GM23338 (cell line): ENCODE measurements at regions not wholly inside any gene's neighbourhood (a gene's known extent, or its start where the extent isn't known, plus 50 kb on each side); places are given as distances from the start of the nearest gene placed in this dataset.

Source experiments
- ATAC-seq: fragments of 200-7000 bp; cut with Tn5 transposase; 3 replicates; pipeline ENCODE4 v1.9.1; 2020
- DNase-seq: peaks from one replicate; pipeline ENCODE4 v3.0.0-alpha.2; 2015; ENCODE audit warnings: low spot score
- H2AFZ ChIP-seq: fragments of 200-600 bp; sonication (generic); 2 replicates; pipeline ENCODE4 v1.8.0; 2016; ENCODE audit warnings: antibody characterized with exemption, mild to moderate bottlenecking, moderate library complexity
- H3F3A ChIP-seq: fragments of 200-600 bp; sonication (generic); replicated peaks from 2 replicates; pipeline ENCODE4 v1.8.0; 2017; ENCODE audit warnings: antibody characterized with exemption, mixed run types, low read depth
- H3K27ac ChIP-seq: fragments of 200-600 bp; sonication (generic); 2 replicates; pipeline ENCODE4 v1.6.1; 2016; ENCODE audit warnings: low read depth
- H3K27me3 ChIP-seq: fragments of 200-600 bp; sonication (generic); 2 replicates; pipeline ENCODE4 v1.8.0; 2016; ENCODE audit warnings: mild to moderate bottlenecking, mixed run types, moderate library complexity; ENCODE audit not compliant: insufficient read depth
- H3K36me3 ChIP-seq: fragments of 200-600 bp; sonication (generic); 2 replicates; pipeline ENCODE4 v1.8.0; 2016; ENCODE audit warnings: mild to moderate bottlenecking; ENCODE audit not compliant: insufficient read depth
- H3K4me1 ChIP-seq: fragments of 200-600 bp; sonication (generic); 2 replicates; pipeline ENCODE4 v1.8.0; 2016; ENCODE audit warnings: mild to moderate bottlenecking, moderate library complexity; ENCODE audit not compliant: insufficient read depth
- H3K4me2 ChIP-seq: fragments of 200-600 bp; sonication (generic); 2 replicates; pipeline ENCODE4 v1.7.1; 2017; ENCODE audit warnings: mixed run types
- H3K4me3 ChIP-seq: fragments of 200-600 bp; sonication (generic); 2 replicates; pipeline ENCODE4 v1.6.1; 2016; ENCODE audit warnings: mixed run types
- H3K79me2 ChIP-seq: fragments of 200-600 bp; sonication (generic); replicated peaks from 2 replicates; pipeline ENCODE4 v1.8.0; 2017; ENCODE audit warnings: mild to moderate bottlenecking; ENCODE audit not compliant: insufficient read depth
- H3K9me2 ChIP-seq: fragments of 200-600 bp; sonication (generic); 2 replicates; pipeline ENCODE4 v1.8.0; 2017; ENCODE audit not compliant: insufficient read depth
- H4K20me1 ChIP-seq: fragments of 200-600 bp; sonication (generic); replicated peaks from 2 replicates; pipeline ENCODE4 v1.8.0; 2017; ENCODE audit warnings: mild to moderate bottlenecking; ENCODE audit not compliant: insufficient read depth
- H3K27ac Mint-ChIP-seq: 2 replicates; pipeline ENCODE4 v1.8.0; 2020; ENCODE audit warnings: inconsistent platforms, mild to moderate bottlenecking, moderate library complexity, mixed read lengths
- H3K27me3 Mint-ChIP-seq: 3 replicates; pipeline ENCODE4 v1.8.0; 2022; ENCODE audit warnings: low read depth, mild to moderate bottlenecking, moderate library complexity, mixed read lengths, inconsistent platforms; ENCODE audit not compliant: insufficient read depth, poor library complexity
- H3K36me3 Mint-ChIP-seq: 3 replicates; pipeline ENCODE4 v1.8.0; 2021; ENCODE audit warnings: low read depth, mild to moderate bottlenecking, inconsistent platforms, moderate library complexity, mixed read lengths
- H3K4me1 Mint-ChIP-seq: 3 replicates; pipeline ENCODE4 v1.8.0; 2020; ENCODE audit warnings: mild to moderate bottlenecking, inconsistent platforms, mixed read lengths
- H3K4me3 Mint-ChIP-seq: 3 replicates; pipeline ENCODE4 v1.8.0; 2021; ENCODE audit warnings: moderate library complexity, mild to moderate bottlenecking, inconsistent platforms, mixed read lengths
- H3K9me3 Mint-ChIP-seq: 3 replicates; pipeline ENCODE4 v1.8.0; 2020; ENCODE audit warnings: moderate library complexity, mild to moderate bottlenecking, inconsistent platforms, mixed read lengths
- EZH2 ChIP-seq: fragments of 200-600 bp; sonication (generic); IDR thresholded peaks from one replicate; pipeline ENCODE4 v1.8.0; 2017; ENCODE audit warnings: antibody characterized with exemption, mild to moderate bottlenecking, low read depth; ENCODE audit not compliant: unreplicated experiment
- EZH2phosphoT487 ChIP-seq: fragments of 200-600 bp; sonication (generic); IDR thresholded peaks from one replicate; pipeline ENCODE4 v1.8.1; 2018; ENCODE audit warnings: antibody characterized with exemption; ENCODE audit not compliant: unreplicated experiment
- JUNB ChIP-seq: IDR thresholded peaks from one replicate; pipeline ENCODE4 v1.6.1; 2016; ENCODE audit warnings: antibody characterized with exemption; ENCODE audit not compliant: unreplicated experiment
- NANOG ChIP-seq: IDR thresholded peaks from 2 replicates; pipeline ENCODE4 v1.6.1; 2016; ENCODE audit warnings: antibody characterized with exemption, borderline replicate concordance
- POLR2AphosphoS5 ChIP-seq: IDR thresholded peaks from 2 replicates; pipeline ENCODE4 v1.6.1; 2016; ENCODE audit warnings: antibody characterized with exemption, low read depth
- STAT1 ChIP-seq: IDR thresholded peaks from one replicate; pipeline ENCODE4 v1.6.1; 2016; ENCODE audit warnings: antibody characterized with exemption; ENCODE audit not compliant: unreplicated experiment
- ZNF331 ChIP-seq: fragments of 250-450 bp; sonication (Bioruptor Pico); IDR thresholded peaks from 2 replicates; pipeline ENCODE4 v1.5.0; 2020; ENCODE audit warnings: low read depth, mild to moderate bottlenecking, moderate library complexity
- TF ChIP-seq, protein P1 (sequence below), 2 experiments: fragments of 200-600 bp in 1 of 2; sonication (generic) in 1 of 2; conservative IDR thresholded peaks; 2 replicates each; pipeline versions ENCODE4 v1.5.1 to v1.6.1; 2016 to 2017; ENCODE audit warnings: antibody characterized with exemption in 2 of 2, low read depth in 2 of 2, mild to moderate bottlenecking in 2 of 2, moderate library complexity in 1 of 2
- TF ChIP-seq, protein P2 (sequence below): IDR thresholded peaks from 2 replicates; pipeline ENCODE4 v1.6.1; 2016; ENCODE audit warnings: antibody characterized with exemption

DNA sequence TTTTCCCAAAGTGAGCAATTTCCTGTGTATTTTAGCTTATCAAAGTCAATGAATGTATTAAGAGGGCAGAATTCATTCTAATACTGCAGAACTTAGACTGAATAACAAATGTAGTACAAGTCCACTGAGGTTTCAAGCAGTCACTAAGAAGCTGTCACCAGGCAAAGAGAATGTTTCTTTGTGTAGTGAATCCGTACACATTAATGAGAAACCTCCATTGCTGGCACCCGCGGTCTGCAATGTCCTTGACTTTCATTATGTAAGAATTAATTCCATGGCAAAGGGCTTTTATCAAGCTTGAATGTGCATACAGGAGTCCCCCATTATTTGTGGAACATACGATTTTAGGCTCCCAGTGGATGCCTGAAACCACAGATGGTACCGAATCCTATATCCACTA, 719.5 kb upstream of the TMPRSS15 start (continued):
- TF ChIP-seq, protein P1, sequence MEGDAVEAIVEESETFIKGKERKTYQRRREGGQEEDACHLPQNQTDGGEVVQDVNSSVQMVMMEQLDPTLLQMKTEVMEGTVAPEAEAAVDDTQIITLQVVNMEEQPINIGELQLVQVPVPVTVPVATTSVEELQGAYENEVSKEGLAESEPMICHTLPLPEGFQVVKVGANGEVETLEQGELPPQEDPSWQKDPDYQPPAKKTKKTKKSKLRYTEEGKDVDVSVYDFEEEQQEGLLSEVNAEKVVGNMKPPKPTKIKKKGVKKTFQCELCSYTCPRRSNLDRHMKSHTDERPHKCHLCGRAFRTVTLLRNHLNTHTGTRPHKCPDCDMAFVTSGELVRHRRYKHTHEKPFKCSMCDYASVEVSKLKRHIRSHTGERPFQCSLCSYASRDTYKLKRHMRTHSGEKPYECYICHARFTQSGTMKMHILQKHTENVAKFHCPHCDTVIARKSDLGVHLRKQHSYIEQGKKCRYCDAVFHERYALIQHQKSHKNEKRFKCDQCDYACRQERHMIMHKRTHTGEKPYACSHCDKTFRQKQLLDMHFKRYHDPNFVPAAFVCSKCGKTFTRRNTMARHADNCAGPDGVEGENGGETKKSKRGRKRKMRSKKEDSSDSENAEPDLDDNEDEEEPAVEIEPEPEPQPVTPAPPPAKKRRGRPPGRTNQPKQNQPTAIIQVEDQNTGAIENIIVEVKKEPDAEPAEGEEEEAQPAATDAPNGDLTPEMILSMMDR (conservative IDR thresholded peaks at IDR 0.05; ENCODE audit: low read depth in 2 of 2): no peak
- no peak for TF ChIP-seq EZH2phosphoT487
- TF ChIP-seq, protein P2, sequence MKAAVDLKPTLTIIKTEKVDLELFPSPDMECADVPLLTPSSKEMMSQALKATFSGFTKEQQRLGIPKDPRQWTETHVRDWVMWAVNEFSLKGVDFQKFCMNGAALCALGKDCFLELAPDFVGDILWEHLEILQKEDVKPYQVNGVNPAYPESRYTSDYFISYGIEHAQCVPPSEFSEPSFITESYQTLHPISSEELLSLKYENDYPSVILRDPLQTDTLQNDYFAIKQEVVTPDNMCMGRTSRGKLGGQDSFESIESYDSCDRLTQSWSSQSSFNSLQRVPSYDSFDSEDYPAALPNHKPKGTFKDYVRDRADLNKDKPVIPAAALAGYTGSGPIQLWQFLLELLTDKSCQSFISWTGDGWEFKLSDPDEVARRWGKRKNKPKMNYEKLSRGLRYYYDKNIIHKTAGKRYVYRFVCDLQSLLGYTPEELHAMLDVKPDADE: no peak

DNA sequence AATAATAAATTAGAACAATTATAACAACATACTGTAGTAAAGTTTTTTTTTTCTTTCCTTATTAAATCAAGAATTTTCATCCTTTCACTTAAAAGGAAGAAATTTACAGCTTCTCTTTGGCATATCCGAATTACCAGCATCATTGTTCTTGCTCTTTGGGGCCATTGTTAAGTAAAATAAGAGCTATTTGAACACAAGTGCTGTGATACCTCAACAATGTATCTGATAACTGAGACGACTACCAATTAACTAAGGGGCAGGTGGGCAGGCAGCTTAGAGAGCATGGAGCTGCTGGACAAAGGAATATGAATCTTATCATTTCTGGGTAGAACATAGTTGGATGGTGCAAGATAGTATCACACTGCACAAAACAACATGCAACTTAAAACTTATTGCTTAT, 719.9 kb upstream of the TMPRSS15 start:
- Histone ChIP-seq H3K4me3 (no peak overlapping the region), H3K36me3 (no peaks in the 10 kb centered on the region), H3F3A (no peaks in the 10 kb centered on the region), H3K27ac (no peak overlapping the region), H4K20me1 (no peaks in the 10 kb centered on the region), H3K27me3 (no peaks in the 10 kb centered on the region), H2AFZ (no peak overlapping the region), H3K9me2 (peaks cover 9% of the 10 kb centered on the region), H3K79me2 (no peaks in the 10 kb centered on the region), H3K4me1 (peaks cover 42% of the 10 kb centered on the region), H3K4me2 (peak overlapping the region; percentile 16)
- ATAC-seq (no peak), DNase-seq (peak; percentile 28)
- peak overlapping the region; percentile 3; the same call in 1 of the 2 replicates for H3K27ac Mint-ChIP-seq
- H3K9me3 Mint-ChIP-seq: peaks cover 7% of the 10 kb centered on the region; the same call in 2 of the 3 replicates
- TF ChIP-seq NANOG (peak; percentile 74; the same call in 1 of the 2 replicates), STAT1 (no peak)
- H3K27me3 Mint-ChIP-seq: peaks cover 3% of the 10 kb centered on the region
- H3K36me3 Mint-ChIP-seq: peaks cover 19% of the 10 kb centered on the region; the same call in 2 of the 3 replicates
- H3K4me3 Mint-ChIP-seq: no peak overlapping the region
- H3K4me1 Mint-ChIP-seq: peaks cover 36% of the 10 kb centered on the region

DNA sequence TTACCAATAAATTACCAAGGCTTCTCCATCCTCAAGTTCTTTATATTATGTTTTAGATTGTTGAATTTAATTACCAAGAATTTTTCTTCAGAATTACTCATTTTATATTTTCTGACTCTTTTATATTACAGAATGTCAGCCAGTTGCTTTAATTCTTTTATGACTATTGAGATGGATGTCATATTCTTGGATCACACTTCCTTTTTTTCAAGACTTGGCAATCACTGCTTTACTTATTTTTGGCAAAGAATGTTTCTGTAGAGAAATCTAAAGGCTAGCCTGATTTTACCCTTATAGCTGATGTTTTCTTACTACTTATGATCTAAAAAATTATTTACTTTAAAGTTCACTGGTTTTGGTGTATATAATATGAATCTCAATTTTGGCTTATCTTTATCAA, 721.1 kb upstream of the TMPRSS15 start:
- Histone ChIP-seq H3K79me2 (no peaks in the 10 kb centered on the region), H3K9me2 (peaks cover under 1% of the 10 kb centered on the region; the same call in 1 of the 2 replicates), H3K27me3 (no peaks in the 10 kb centered on the region), H3K36me3 (no peaks in the 10 kb centered on the region), H3K4me1 (peaks cover 40% of the 10 kb centered on the region), H3K4me2 (no peak overlapping the region), H2AFZ (no peak overlapping the region), H3K4me3 (no peak overlapping the region), H3F3A (no peaks in the 10 kb centered on the region), H3K27ac (no peak overlapping the region), H4K20me1 (no peaks in the 10 kb centered on the region)
- ATAC-seq: no peak
- DNase-seq: no peak
- H3K36me3 Mint-ChIP-seq: peaks cover 8% of the 10 kb centered on the region; the same call in 2 of the 3 replicates
- H3K4me3 Mint-ChIP-seq: no peak overlapping the region
- peaks cover 3% of the 10 kb centered on the region for H3K27me3 Mint-ChIP-seq
- no peaks in the 10 kb centered on the region; the same call in 2 of the 3 replicates for H3K9me3 Mint-ChIP-seq
- peaks cover 28% of the 10 kb centered on the region for H3K4me1 Mint-ChIP-seq
- H3K27ac Mint-ChIP-seq: no peak overlapping the region
- TF ChIP-seq ZNF331 (CRISPR knock-in tag) (no peak), JUNB (no peak), EZH2 (no peak), POLR2AphosphoS5 (no peak)
- TF ChIP-seq, protein P1 (conservative IDR thresholded peaks at IDR 0.05; ENCODE audit: low read depth in 2 of 2): no peak
